GM19397 (cell line): ENCODE measurements at regions not wholly inside any gene's neighbourhood (a gene's known extent, or its start where the extent isn't known, plus 50 kb on each side); places are given as distances from the start of the nearest gene placed in this dataset.

ENCODE experiments used
- ATAC-seq: cut with Tn5 transposase; IDR thresholded peaks from one replicate; pipeline ENCODE4 v1.9.1; 2021; ENCODE audit warnings: mild to moderate bottlenecking, moderate library complexity; ENCODE audit not compliant: unreplicated experiment

GRCh38 chr2:15803543-15804245 is 136.7 kb upstream of the MYCN start:
- no peak for ATAC-seq

- ATAC-seq, result no peak
These were observed 136.1 kb upstream of the MYCN start for GRCh38 chr2:15804246-15804619.

- ATAC-seq, result no peak
These were observed 135.7 kb upstream of the MYCN start for GRCh38 chr2:15804691-15805090.

GRCh38 chr2:15805206-15805605 is 135.1 kb upstream of the MYCN start:
- ATAC-seq, result no peak

- no peak for ATAC-seq
These were observed 134.6 kb upstream of the MYCN start for GRCh38 chr2:15805772-15806171.

- no peak for ATAC-seq
These were observed 133.4 kb upstream of the MYCN start for GRCh38 chr2:15806801-15807417.

- ATAC-seq, result no peak
These were observed 132.7 kb upstream of the MYCN start for GRCh38 chr2:15807418-15808203.

GRCh38 chr2:15808204-15808910 is 132.0 kb upstream of the MYCN start:
- ATAC-seq, result no peak

GRCh38 chr2:15808944-15809343 is 131.4 kb upstream of the MYCN start:
- ATAC-seq, result no peak

GRCh38 chr2:15809404-15809803 is 130.9 kb upstream of the MYCN start:
- no peak for ATAC-seq

- ATAC-seq, result no peak
These were observed 129.7 kb upstream of the MYCN start for GRCh38 chr2:15810477-15811150.

GRCh38 chr2:15811367-15811766 is 129.0 kb upstream of the MYCN start:
- ATAC-seq, result no peak

GRCh38 chr2:15812187-15812780 is 128.1 kb upstream of the MYCN start:
- no peak for ATAC-seq

- no peak for ATAC-seq
These were observed 126.7 kb upstream of the MYCN start for GRCh38 chr2:15813481-15814266.

- no peak for ATAC-seq
These were observed 125.9 kb upstream of the MYCN start for GRCh38 chr2:15814403-15814802.

- ATAC-seq, result no peak
These were observed 125.4 kb upstream of the MYCN start for GRCh38 chr2:15814946-15815345.

GRCh38 chr2:15816226-15816625 is 124.1 kb upstream of the MYCN start:
- no peak for ATAC-seq

- no peak for ATAC-seq
These were observed 123.5 kb upstream of the MYCN start for GRCh38 chr2:15816674-15817406.

GRCh38 chr2:15817748-15818147 is 122.6 kb upstream of the MYCN start:
- no peak for ATAC-seq
